Fibroblast of the aortic adventitia (primary cell): ENCODE measurements at regions not wholly inside any gene's neighbourhood (a gene's known extent, or its start where the extent isn't known, plus 50 kb on each side); places are given as distances from the start of the nearest gene placed in this dataset.
"Not testable (repeated sequence)": the region's sequence is repeated elsewhere in the genome, so short reads cannot be mapped to it uniquely, and the experiment has no call there.

Experiments
- DNase-seq: peaks from one replicate; pipeline ENCODE4 v3.0.0-alpha.2; 2010; ENCODE audit warnings: low read depth
- H3K4me3 ChIP-seq: 2 replicates; pipeline ENCODE4 v1.5.1; 2011; ENCODE audit warnings: low read depth, mild to moderate bottlenecking, control low read depth, low read length, moderate library complexity
- CTCF ChIP-seq: IDR thresholded peaks from 2 replicates; pipeline ENCODE4 v1.5.1; 2011; ENCODE audit warnings: mild to moderate bottlenecking, low read length, control low read depth, inconsistent platforms; ENCODE audit not compliant: insufficient read depth

- no peak overlapping the region for H3K4me3 ChIP-seq
- no peak for DNase-seq
- TF ChIP-seq CTCF, result no peak
Observed at GRCh38 chr22:45087802-45088201, 75.9 kb upstream of the NUP50 start.

- DNase-seq, result no peak
- no peak overlapping the region for H3K4me3 ChIP-seq
- no peak for TF ChIP-seq CTCF
Observed at GRCh38 chr22:45088576-45088975, 75.1 kb upstream of the NUP50 start.

GRCh38 chr22:45090497-45090910 is 73.2 kb upstream of the NUP50 start:
- peak; percentile 48 for DNase-seq
- no peak overlapping the region for H3K4me3 ChIP-seq
- TF ChIP-seq CTCF, result peak; percentile 20

- no peak overlapping the region for H3K4me3 ChIP-seq
- TF ChIP-seq CTCF, result no peak
- no peak for DNase-seq
Observed at GRCh38 chr22:45091254-45091854, 72.4 kb upstream of the NUP50 start.

- not testable (repeated sequence) for H3K4me3 ChIP-seq, DNase-seq
Observed at GRCh38 chr22:45091875-45092274, 71.8 kb upstream of the NUP50 start.

- TF ChIP-seq CTCF, result no peak
- no peak for DNase-seq
- H3K4me3 ChIP-seq, result no peak overlapping the region
Observed at GRCh38 chr22:45092644-45093043, 71.1 kb upstream of the NUP50 start.

GRCh38 chr22:45093609-45094008 is 70.1 kb upstream of the NUP50 start:
- DNase-seq, result no peak
- H3K4me3 ChIP-seq, result no peak overlapping the region
- no peak for TF ChIP-seq CTCF
